ENCODE measurements at regions not wholly inside any gene's neighbourhood (a gene's known extent, or its start where the extent isn't known, plus 50 kb on each side); places are given as distances from the start of the nearest gene placed in this dataset.

DNA sequence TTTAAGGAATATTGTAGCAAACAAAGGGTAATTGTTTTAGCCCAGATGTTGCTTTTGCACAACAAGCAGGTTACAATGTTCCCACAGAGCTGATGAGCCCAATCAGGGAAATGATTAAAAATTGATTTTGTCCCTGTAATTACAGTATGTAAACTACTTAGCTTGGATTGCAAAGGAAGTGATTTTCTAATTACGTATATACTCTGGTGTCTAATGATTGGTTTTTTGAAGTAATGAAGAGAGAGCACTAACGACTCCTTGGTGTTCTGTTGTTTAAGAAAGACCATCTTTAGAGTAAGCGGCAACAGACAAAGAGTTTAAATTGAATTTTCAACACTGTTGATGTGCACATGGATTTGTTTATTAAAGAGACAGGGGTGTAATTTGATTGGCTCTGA, 95.3 kb upstream of the ZNF536 start:
- TF ChIP-seq ZBTB33 (IDR thresholded peaks at IDR 0.05; ENCODE audit: borderline replicate concordance, low read depth) (no peak), MEF2A (IDR thresholded peaks at IDR 0.05; ENCODE audit: borderline replicate concordance, low read depth) (no peak), MXI1 (IDR thresholded peaks at IDR 0.05; ENCODE audit: low read depth, low read length) (no peak), EP300 (IDR thresholded peaks at IDR 0.05; ENCODE audit: borderline replicate concordance in 1 of 2, low read depth in 1 of 2, low read length in 1 of 2) (no peak), FOXJ3 (CRISPR knock-in tag; IDR thresholded peaks at IDR 0.05) (no peak), SMC3 (IDR thresholded peaks at IDR 0.05; ENCODE audit: low read depth, low read length) (no peak), YY1 (IDR thresholded peaks at IDR 0.05; ENCODE audit: low read depth) (no peak), RAD21 (IDR thresholded peaks at IDR 0.05; ENCODE audit: low read length) (no peak), ELF1 (IDR thresholded peaks at IDR 0.05) (no peak), PBX3 (IDR thresholded peaks at IDR 0.05) (no peak)
- TF ChIP-seq, protein P1, sequence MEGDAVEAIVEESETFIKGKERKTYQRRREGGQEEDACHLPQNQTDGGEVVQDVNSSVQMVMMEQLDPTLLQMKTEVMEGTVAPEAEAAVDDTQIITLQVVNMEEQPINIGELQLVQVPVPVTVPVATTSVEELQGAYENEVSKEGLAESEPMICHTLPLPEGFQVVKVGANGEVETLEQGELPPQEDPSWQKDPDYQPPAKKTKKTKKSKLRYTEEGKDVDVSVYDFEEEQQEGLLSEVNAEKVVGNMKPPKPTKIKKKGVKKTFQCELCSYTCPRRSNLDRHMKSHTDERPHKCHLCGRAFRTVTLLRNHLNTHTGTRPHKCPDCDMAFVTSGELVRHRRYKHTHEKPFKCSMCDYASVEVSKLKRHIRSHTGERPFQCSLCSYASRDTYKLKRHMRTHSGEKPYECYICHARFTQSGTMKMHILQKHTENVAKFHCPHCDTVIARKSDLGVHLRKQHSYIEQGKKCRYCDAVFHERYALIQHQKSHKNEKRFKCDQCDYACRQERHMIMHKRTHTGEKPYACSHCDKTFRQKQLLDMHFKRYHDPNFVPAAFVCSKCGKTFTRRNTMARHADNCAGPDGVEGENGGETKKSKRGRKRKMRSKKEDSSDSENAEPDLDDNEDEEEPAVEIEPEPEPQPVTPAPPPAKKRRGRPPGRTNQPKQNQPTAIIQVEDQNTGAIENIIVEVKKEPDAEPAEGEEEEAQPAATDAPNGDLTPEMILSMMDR (IDR thresholded peaks at IDR 0.05) = no peak

All from SK-N-SH (cell line).